ENCODE measurements at regions not wholly inside any gene's neighbourhood (a gene's known extent, or its start where the extent isn't known, plus 50 kb on each side); places are given as distances from the start of the nearest gene placed in this dataset.
A peak's percentile ranks its signal among the peaks of the same experiment; 100 is the strongest.

- TF ChIP-seq, protein P1, sequence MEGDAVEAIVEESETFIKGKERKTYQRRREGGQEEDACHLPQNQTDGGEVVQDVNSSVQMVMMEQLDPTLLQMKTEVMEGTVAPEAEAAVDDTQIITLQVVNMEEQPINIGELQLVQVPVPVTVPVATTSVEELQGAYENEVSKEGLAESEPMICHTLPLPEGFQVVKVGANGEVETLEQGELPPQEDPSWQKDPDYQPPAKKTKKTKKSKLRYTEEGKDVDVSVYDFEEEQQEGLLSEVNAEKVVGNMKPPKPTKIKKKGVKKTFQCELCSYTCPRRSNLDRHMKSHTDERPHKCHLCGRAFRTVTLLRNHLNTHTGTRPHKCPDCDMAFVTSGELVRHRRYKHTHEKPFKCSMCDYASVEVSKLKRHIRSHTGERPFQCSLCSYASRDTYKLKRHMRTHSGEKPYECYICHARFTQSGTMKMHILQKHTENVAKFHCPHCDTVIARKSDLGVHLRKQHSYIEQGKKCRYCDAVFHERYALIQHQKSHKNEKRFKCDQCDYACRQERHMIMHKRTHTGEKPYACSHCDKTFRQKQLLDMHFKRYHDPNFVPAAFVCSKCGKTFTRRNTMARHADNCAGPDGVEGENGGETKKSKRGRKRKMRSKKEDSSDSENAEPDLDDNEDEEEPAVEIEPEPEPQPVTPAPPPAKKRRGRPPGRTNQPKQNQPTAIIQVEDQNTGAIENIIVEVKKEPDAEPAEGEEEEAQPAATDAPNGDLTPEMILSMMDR (IDR thresholded peaks at IDR 0.05) = no peak
These were observed 461.0 kb upstream of the MEX3C start for GRCh38 chr18:51658436-51658835.

- TF ChIP-seq, protein P1 (IDR thresholded peaks at IDR 0.05) = no peak
These were observed 462.3 kb upstream of the MEX3C start for GRCh38 chr18:51659781-51660180.

DNA sequence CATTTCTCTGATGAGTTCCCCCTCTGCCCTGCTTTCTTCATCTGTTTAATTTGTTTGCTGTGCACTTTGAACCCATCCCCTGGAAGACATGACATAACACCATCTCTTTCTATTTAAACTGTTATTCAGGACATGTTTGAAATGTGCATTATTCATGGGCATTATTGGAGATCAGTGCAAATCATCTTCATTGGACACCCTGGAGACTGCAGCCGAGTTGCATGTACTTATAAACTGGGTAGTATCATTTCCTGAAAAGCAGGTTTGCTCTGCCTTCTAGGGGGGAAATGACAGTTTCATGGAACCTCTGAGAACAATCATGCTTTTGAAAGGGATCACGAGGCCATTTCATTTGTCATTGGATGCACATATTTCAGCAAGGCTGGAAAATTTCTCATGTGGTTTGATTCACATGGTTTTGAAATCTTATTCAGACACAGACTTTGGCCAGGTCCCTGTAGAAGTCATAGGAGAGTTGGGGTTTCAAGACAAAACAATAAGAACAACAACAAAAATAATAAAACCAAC is 462.8 kb upstream of the MEX3C start:
- TF ChIP-seq, protein P1 (IDR thresholded peaks at IDR 0.05) = no peak

GRCh38 chr18:51664236-51664635 is 466.8 kb upstream of the MEX3C start:
- TF ChIP-seq, protein P1 (IDR thresholded peaks at IDR 0.05) = no peak

- TF ChIP-seq, protein P1 (IDR thresholded peaks at IDR 0.05) = no peak
These were observed 469.3 kb upstream of the MEX3C start for GRCh38 chr18:51666763-51667191.

- TF ChIP-seq, protein P1 (IDR thresholded peaks at IDR 0.05) = peak; percentile 84
These were observed 470.6 kb upstream of the MEX3C start for GRCh38 chr18:51668101-51668500.

DNA sequence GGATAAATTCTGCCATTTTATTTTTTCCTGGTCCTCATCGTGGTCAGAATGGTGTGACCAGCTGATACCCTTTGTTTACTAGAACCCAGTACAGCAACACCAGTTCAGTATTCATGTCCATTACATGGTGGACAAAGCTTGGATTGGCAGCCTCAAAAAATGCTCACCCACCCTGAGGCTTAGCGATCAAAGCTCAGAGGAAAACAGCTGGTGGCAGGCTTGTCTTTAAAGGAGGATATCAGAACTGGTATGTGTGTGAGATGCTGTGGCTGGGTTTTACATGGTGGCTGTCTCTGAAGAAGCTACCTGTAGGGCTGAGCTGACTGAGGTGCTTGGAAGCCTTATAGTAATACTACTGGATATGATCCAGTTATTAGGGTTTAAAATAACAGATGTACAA is 471.1 kb upstream of the MEX3C start:
- TF ChIP-seq, protein P1 (IDR thresholded peaks at IDR 0.05) = no peak

DNA sequence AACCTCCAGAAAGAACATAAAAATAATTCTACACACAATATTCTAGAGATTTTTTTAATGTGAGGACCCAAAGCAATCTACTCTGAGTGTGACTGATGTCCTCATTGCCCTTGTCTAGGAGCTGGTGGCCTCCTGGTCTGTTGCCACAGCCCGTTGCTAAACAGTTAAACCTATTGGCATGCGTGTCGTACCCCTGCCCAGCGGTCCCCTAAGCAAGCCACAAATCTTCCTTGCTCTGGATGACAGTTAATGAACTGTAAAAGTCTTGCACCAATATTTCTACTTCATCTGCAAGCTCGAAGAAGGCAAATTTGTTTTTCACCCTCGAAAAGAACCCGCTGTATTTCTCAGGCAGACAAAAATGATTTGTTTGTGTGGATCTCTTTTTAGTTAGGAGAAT is 489.1 kb upstream of the MEX3C start:
- TF ChIP-seq, protein P1 (IDR thresholded peaks at IDR 0.05) = no peak

Measured in LNCAP (cell line).